HepG2 (cell line): ENCODE measurements at regions not wholly inside any gene's neighbourhood (a gene's known extent, or its start where the extent isn't known, plus 50 kb on each side); places are given as distances from the start of the nearest gene placed in this dataset.

ENCODE experiments used
- CHD4 ChIP-seq: fragments of 200-600 bp; sonication (generic); IDR thresholded peaks from 2 replicates; pipeline ENCODE4 v1.7.0; 2017; ENCODE audit warnings: mild to moderate bottlenecking, low read length, borderline replicate concordance
- DDIT3 ChIP-seq: sonication (generic); formaldehyde crosslinking; IDR thresholded peaks from 2 replicates; pipeline ENCODE4 v1.4.0; 2020; ENCODE audit warnings: mild to moderate bottlenecking, missing genetic modification reagents
- EP300 ChIP-seq, 3 experiments: sonication (generic) in 1 of 3; formaldehyde crosslinking in 1 of 3; IDR thresholded peaks; 2 replicates each; pipeline versions ENCODE4 v1.5.1 to v1.6.1; 2011 to 2020; ENCODE audit warnings: low read depth in 2 of 3, low read length in 2 of 3, borderline replicate concordance in 1 of 3, improper control_type of control experiment in 1 of 3, mild to moderate bottlenecking in 1 of 3, missing genetic modification reagents in 1 of 3, moderate library complexity in 1 of 3
- HDAC6 ChIP-seq: fragments of 200-600 bp; sonication (generic); IDR thresholded peaks from 2 replicates; pipeline ENCODE4 v1.7.0; 2017; ENCODE audit warnings: mild to moderate bottlenecking, antibody characterized with exemption, low read length, low read depth
- HNRNPL ChIP-seq: fragments of 200-400 bp; formaldehyde crosslinking; IDR thresholded peaks from 2 replicates; pipeline ENCODE4 v1.6.1; 2017; ENCODE audit warnings: mild to moderate bottlenecking, low read depth, low read length
- MXI1 ChIP-seq: IDR thresholded peaks from 3 replicates; pipeline ENCODE4 v1.6.1; 2012; ENCODE audit warnings: low read depth, low read length, inconsistent platforms, borderline replicate concordance
- ZNF382 ChIP-seq: sonication (generic); formaldehyde crosslinking; IDR thresholded peaks from 2 replicates; pipeline ENCODE4 v1.5.0; 2020; ENCODE audit warnings: missing genetic modification reagents, mild to moderate bottlenecking, borderline replicate concordance
- ZNF720 ChIP-seq: sonication (generic); formaldehyde crosslinking; IDR thresholded peaks from 2 replicates; pipeline ENCODE4 v1.4.0; 2020; ENCODE audit warnings: missing genetic modification reagents

GRCh38 chr9:96152550-96152949 is 149.4 kb downstream of the HSD17B3 start:
- TF ChIP-seq DDIT3 (no peak), HDAC6 (no peak), CHD4 (no peak), HNRNPL (no peak), ZNF720 (CRISPR knock-in tag) (no peak), ZNF382 (no peak), MXI1 (no peak), EP300 (IDR thresholded peaks at IDR 0.05; ENCODE audit: low read depth in 2 of 2, low read length in 2 of 2) (no peak), EP300 (CRISPR knock-in tag; IDR thresholded peaks at IDR 0.05; ENCODE audit: borderline replicate concordance) (no peak)
